Heart left ventricle (tissue), 16 donors: ENCODE measurements at regions not wholly inside any gene's neighbourhood (a gene's known extent, or its start where the extent isn't known, plus 50 kb on each side); places are given as distances from the start of the nearest gene placed in this dataset.

Experiments
- ATAC-seq, 4 donors: fragments of 200-7000 bp; cut with Tn5 transposase; one replicate each; pipeline ENCODE4 v1.9.1; 2020 to 2022; ENCODE audit warnings: moderate library complexity in 4 of 4, mild to moderate bottlenecking in 3 of 4, moderate number of reproducible peaks in 1 of 4
- DNase-seq, 5 donors: peaks; one replicate each; pipeline ENCODE4 v3.0.0-alpha.2; 2020
- H3K27ac ChIP-seq, 12 donors: fragments of 200-600 bp; sonication (generic) in 4 of 12; one replicate each; pipeline versions ENCODE4 v1.5.0 to v1.8.0; 2016 to 2022; ENCODE audit warnings: mild to moderate bottlenecking in 2 of 12
- H3K27me3 ChIP-seq, 9 donors: fragments of 200-600 bp; sonication (generic) in 2 of 9; one replicate each; pipeline versions ENCODE4 v1.5.1 to v1.8.0; 2016 to 2022; ENCODE audit warnings: mild to moderate bottlenecking in 3 of 9
- H3K36me3 ChIP-seq, 9 donors: fragments of 200-600 bp; sonication (generic) in 2 of 9; one replicate each; pipeline versions ENCODE4 v1.5.0 to v1.8.0; 2018 to 2022; ENCODE audit warnings: mild to moderate bottlenecking in 2 of 9
- H3K4me1 ChIP-seq, 12 donors: fragments of 200-600 bp; sonication (generic) in 4 of 12; one replicate each; pipeline versions ENCODE4 v1.5.0 to v1.8.0; 2016 to 2022; ENCODE audit warnings: mild to moderate bottlenecking in 3 of 12
- H3K4me3 ChIP-seq, 12 donors: fragments of 200-600 bp; sonication (generic) in 4 of 12; one replicate each; pipeline versions ENCODE4 v1.5.0 to v1.8.0; 2017 to 2022; ENCODE audit warnings: mild to moderate bottlenecking in 9 of 12, moderate library complexity in 4 of 12
- H3K9me3 ChIP-seq, 12 donors: fragments of 200-600 bp; sonication (generic) in 4 of 12; one replicate each; pipeline versions ENCODE4 v1.5.0 to v1.8.0; 2016 to 2022; ENCODE audit warnings: mild to moderate bottlenecking in 1 of 12
- POLR2A ChIP-seq, 2 donors: fragments of 450-650 bp; IDR thresholded peaks; one replicate each; pipeline ENCODE4 v1.6.1; 2017; ENCODE audit warnings: antibody characterized with exemption in 2 of 2, mild to moderate bottlenecking in 2 of 2, moderate library complexity in 2 of 2
- WGBS, 4 donors: extraction: QIAGEN DNeasy Blood & Tissue Kit in 2 of 4; methylation state at CpG; one replicate each; pipeline versions ENCODE4 v1.1.5 to v1.1.7; 2013 to 2018; 5-methylcytosine and 5-hydroxymethylcytosine counted together
- intact Hi-C, 10 donors: fragments of 100-400 bp; cut with DNase I; formaldehyde crosslinking; loops; one replicate each; pipeline versions ENCODE4 v1.11.1 to v1.14.2; 2022
- TF ChIP-seq, protein P1 (sequence below), 12 donors: fragments of 200-600 bp; sonication (generic) in 4 of 12; IDR thresholded peaks; one replicate each; pipeline versions ENCODE4 v1.5.0 to v1.8.0; 2018 to 2022; ENCODE audit warnings: antibody characterized with exemption in 12 of 12, mild to moderate bottlenecking in 5 of 12
- donor health status: ischemic (EF 13 %, LVEDD 7.1; RV severe dilation, severe dysfunction).
- donor health status: healthy with polysubstance abuse.
- donor health status: DM: no; HTN: yes; CAD: no.
- donor health status: DM: no; HTN: no; CAD: no.
- donor health status: ischemic (EF 25% LVEDD 6.9; RV normal size, moderate dysfunction).
- donor health status: ischemic (EF 25% LVEDD 5.7; RV mildly dilated, moderate dysfunction).
- donor health status: healthy.
- donor health status: DM: yes; HTN: yes; CAD: no.
- donor health status: ischemic (EF 35%, LVEDD 5.7; RV mildly dilated, moderate dysfunction).
- donor health status: nonischemic (EF 11% LVEDD 7.7; RV severe dilation, severe dysfunction).
- donor health status: DM: yes; HTN: yes; CAD: no.
- donor health status: PGD.
- donor health status: ischemic (EF 29% LVEDD 5.4; RV normal size, mild dysfunction).
- donor health status: nonischemic (EF 23%, LVEDD 6.1; RV moderate dilation, normal function).

GRCh38 chr5:38718771-38719391 lies 126.9 kb upstream of the OSMR start:
- TF ChIP-seq, protein P1, sequence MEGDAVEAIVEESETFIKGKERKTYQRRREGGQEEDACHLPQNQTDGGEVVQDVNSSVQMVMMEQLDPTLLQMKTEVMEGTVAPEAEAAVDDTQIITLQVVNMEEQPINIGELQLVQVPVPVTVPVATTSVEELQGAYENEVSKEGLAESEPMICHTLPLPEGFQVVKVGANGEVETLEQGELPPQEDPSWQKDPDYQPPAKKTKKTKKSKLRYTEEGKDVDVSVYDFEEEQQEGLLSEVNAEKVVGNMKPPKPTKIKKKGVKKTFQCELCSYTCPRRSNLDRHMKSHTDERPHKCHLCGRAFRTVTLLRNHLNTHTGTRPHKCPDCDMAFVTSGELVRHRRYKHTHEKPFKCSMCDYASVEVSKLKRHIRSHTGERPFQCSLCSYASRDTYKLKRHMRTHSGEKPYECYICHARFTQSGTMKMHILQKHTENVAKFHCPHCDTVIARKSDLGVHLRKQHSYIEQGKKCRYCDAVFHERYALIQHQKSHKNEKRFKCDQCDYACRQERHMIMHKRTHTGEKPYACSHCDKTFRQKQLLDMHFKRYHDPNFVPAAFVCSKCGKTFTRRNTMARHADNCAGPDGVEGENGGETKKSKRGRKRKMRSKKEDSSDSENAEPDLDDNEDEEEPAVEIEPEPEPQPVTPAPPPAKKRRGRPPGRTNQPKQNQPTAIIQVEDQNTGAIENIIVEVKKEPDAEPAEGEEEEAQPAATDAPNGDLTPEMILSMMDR (IDR thresholded peaks at IDR 0.05) = no peak
- TF ChIP-seq POLR2A (IDR thresholded peaks at IDR 0.05) = no peak
- Histone ChIP-seq H3K36me3 (no peaks in the 10 kb centered on the region), H3K27ac (peak overlapping the region in 8 of 12 donors; percentile 6 to 76 (median 34)), H3K4me3 (no peak overlapping the region), H3K4me1 (peaks cover 0 to 24% (median 4%) of the 10 kb centered on the region in 12 donors), H3K9me3 (no peaks in the 10 kb centered on the region), H3K27me3 (no peaks in the 10 kb centered on the region)
- DNase-seq (peak in 1 of 5 donors; percentile 31), ATAC-seq (peak; percentile 52 to 64 (median 58))
- intact Hi-C loops = loop anchor here in 1 of 10 donors (10.0 kb wide), 1 partner anchor 46 kb away; no protein-coding TSS in a partner anchor
- WGBS, 4 donors = 24 to 38% (median 28%) methylated on average over 6 of the region's 6 CpGs

DNA sequence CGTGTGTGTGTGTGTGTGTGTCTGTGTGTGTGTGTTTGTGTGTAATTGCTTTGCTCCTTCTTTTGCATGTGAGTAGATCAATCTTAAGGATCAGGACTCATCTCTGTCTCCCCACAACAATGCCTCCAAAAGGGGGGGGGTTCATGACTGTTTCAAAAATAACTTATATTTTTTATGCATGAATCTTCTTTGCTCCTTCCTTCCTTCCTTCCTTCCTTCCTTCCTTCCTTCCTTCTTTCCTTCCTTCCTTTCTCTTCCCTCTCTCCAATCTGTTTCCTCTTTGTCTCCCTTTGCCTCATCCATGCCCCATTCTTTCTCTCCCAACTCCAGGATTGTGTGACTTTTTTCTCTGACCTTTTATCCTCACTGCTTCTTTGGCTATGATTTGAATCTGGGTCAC lies 126.4 kb upstream of the OSMR start:
- DNase-seq (no peak), ATAC-seq (no peak)
- peaks cover 0 to 19% (median 4%) of the 10 kb centered on the region in 12 donors for H3K4me1 ChIP-seq
- no peaks in the 10 kb centered on the region for H3K27me3 ChIP-seq
- intact Hi-C loops = loop anchor here in 1 of 10 donors (10.0 kb wide), 1 partner anchor 45 kb away; no protein-coding TSS in a partner anchor
- no peak for TF ChIP-seq POLR2A (IDR thresholded peaks at IDR 0.05)
- TF ChIP-seq, protein P1 (IDR thresholded peaks at IDR 0.05) = no peak
- 38 to 56% (median 50%) methylated on average over 1 of the region's 1 CpG for WGBS, 4 donors
- H3K9me3 ChIP-seq = no peaks in the 10 kb centered on the region
- peak overlapping the region in 2 of 12 donors; percentile 6 to 7 for H3K27ac ChIP-seq
- no peaks in the 10 kb centered on the region for H3K36me3 ChIP-seq
- no peak overlapping the region for H3K4me3 ChIP-seq

DNA sequence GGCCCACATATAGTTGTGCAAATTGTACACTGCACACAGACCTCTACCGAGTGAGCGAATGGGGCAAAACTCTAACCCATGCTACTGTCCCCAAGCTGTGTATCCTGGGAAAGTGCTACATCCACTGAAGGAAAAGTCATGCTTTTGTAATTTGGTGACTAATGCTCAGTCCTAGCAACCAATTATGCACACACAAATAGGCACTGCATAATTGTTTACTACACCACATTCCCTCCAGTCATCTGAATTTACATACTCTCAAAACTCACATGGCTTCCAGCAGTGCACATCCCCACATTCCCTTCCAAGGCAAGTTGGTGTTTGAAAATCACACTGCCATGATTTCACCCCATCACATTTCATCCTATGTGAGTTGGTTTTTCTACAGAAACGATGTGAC lies 125.9 kb upstream of the OSMR start:
- ATAC-seq = peak in 1 of 4 donors; percentile 16

More for the DNA sequence above, 125.9 kb upstream of the OSMR start:
- WGBS, 4 donors = 84 to 92% (median 90%) methylated on average over 3 of the region's 3 CpGs
- intact Hi-C loops = loop anchor here in 1 of 10 donors (10.0 kb wide), 1 partner anchor 45 kb away; no protein-coding TSS in a partner anchor
- H3K27ac ChIP-seq = no peak overlapping the region
- TF ChIP-seq, protein P1 (IDR thresholded peaks at IDR 0.05) = no peak
- TF ChIP-seq POLR2A (IDR thresholded peaks at IDR 0.05) = no peak
- peaks cover 0 to 18% (median 4%) of the 10 kb centered on the region in 12 donors for H3K4me1 ChIP-seq
- H3K9me3 ChIP-seq = no peaks in the 10 kb centered on the region
- no peaks in the 10 kb centered on the region for H3K27me3 ChIP-seq
- no peak for DNase-seq
- H3K36me3 ChIP-seq = no peaks in the 10 kb centered on the region
- H3K4me3 ChIP-seq = no peak overlapping the region
